ENCODE measurements at regions not wholly inside any gene's neighbourhood (a gene's known extent, or its start where the extent isn't known, plus 50 kb on each side); places are given as distances from the start of the nearest gene placed in this dataset.

DNA sequence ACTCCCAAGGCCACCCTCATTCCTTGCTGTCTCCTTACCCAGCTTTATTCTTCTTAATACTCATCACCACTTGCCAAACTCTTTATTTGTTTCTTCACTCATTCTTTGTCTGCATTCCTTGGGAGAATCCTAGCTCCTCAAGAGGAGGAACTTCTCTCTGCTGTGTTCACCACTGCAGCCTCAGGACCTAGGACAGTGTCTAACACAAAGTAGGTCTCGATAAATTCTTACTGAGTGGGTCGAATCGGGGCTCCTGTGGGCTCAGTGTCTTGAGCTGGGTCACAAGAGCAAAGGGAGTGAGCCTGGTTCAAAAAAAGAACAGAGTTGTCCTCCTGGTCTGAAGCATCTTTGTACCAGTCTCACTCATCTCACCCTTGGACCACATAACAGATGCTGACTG lies 224.1 kb upstream of the TMEM132C start:
- no peak overlapping the region for H3K4me3 ChIP-seq
- H3K27ac ChIP-seq: no peak overlapping the region
- in situ Hi-C loops (cut with MboI; ENCODE audit: low pct_unique_long_range_greater_than_20kb in 2 of 9, low sequenced_read_pairs in 9 of 9, unreplicated experiment in 9 of 9): no loop called here
- no peak for ATAC-seq (replicated peaks in 6 of 8)
- 39 to 89% (median 52%) methylated on average over 1 to 3 of the region's 3 CpGs; no CpG with 5 or more reads in 2 of the 10 experiments for WGBS, 10 experiments
- H3K4me1 ChIP-seq (replicated peaks in 1 of 2): no peaks in the 10 kb centered on the region

DNA sequence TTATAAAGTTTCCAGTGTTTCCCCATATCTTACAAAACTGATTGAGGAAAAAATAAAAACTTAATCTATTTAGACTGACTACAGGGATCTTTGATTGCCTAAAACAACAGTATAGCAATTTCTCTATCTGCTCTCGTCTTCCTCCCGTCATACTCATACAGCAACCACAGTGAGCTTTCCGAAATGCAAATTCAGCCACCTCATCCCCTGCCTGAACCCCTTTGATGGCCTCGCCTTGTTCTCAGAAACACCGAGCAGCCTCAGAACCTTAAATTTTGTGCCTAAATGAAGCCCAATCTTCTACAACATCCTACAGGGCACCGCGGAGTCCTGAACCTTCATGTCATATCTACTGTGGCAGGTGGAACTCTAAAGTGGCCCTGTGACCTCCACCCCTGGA lies 223.7 kb upstream of the TMEM132C start:
- Histone ChIP-seq H3K4me3 (no peak overlapping the region), H3K4me1 (replicated peaks in 1 of 2) (no peaks in the 10 kb centered on the region), H3K27ac (no peak overlapping the region)
- no peak for ATAC-seq (replicated peaks in 6 of 8)
- in situ Hi-C loops (cut with MboI; ENCODE audit: low pct_unique_long_range_greater_than_20kb in 2 of 9, low sequenced_read_pairs in 9 of 9, unreplicated experiment in 9 of 9): no loop called here
- 31 to 100% (median 78%) methylated on average over 1 to 7 of the region's 7 CpGs; no CpG with 5 or more reads in 1 of the 10 experiments for WGBS, 10 experiments

DNA sequence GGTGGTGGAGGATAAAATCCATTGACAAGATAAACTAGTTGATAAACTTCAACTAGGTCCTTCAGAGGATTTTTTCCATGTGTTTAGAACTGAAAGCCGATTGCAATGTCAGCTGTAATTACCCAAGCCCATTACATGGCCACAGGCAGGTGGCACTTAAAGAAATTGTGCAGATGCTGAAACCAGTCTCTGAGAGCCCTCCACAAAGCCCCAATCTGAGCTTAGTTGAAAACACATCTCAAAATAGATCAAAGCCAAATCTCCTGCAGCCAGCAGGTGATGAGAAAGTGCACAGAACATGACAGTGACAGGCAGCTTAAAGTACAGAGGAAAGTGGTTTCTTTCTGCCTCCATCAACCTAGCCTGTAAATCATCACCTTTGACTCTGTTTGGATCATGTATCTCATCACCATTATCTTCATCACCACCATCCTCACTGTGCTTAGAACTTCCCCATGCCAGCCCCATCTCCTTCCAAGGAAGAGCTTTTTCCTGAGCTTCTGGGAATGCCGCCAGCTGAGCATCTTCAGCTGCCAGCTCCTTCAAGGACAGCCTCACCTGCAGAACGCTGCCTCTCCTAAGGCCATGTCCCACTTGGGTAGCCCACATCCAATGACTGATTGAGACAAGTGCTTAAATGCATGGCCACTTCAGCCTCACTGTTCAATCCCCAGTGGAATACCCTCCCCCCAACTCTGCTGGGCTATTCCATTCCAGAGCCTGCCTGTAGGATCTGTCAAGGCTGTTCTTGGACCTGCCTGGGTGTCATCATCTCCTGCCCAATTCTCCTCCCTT lies 219.5 kb upstream of the TMEM132C start:
- 6 to 100% (median 54%) methylated on average over 1 to 3 of the region's 3 CpGs; no CpG with 5 or more reads in 4 of the 10 experiments for WGBS, 10 experiments
- ATAC-seq (replicated peaks in 6 of 8): no peak
- Histone ChIP-seq H3K4me3 (no peak overlapping the region), H3K4me1 (replicated peaks in 1 of 2) (no peaks in the 10 kb centered on the region), H3K27ac (no peak overlapping the region)
- in situ Hi-C loops (cut with MboI; ENCODE audit: low pct_unique_long_range_greater_than_20kb in 2 of 9, low sequenced_read_pairs in 9 of 9, unreplicated experiment in 9 of 9): no loop called here

GRCh38 chr12:128052331-128052730 lies 214.6 kb upstream of the TMEM132C start:
- in situ Hi-C loops (cut with MboI; ENCODE audit: low pct_unique_long_range_greater_than_20kb in 2 of 9, low sequenced_read_pairs in 9 of 9, unreplicated experiment in 9 of 9): loop anchor here in 2 of 9 experiments (25.0 kb wide), 4 partner anchors 115 to 365 kb away; no protein-coding TSS in a partner anchor
- WGBS, 10 experiments: 31 to 87% (median 41%) methylated on average over 2 to 8 of the region's 8 CpGs; no CpG with 5 or more reads in 1 of the 10 experiments
- Histone ChIP-seq H3K27ac (no peak overlapping the region), H3K4me3 (no peak overlapping the region), H3K4me1 (replicated peaks in 1 of 2) (peaks cover 0 to 10% of the 10 kb centered on the region in 2 donors)
- no peak for ATAC-seq (replicated peaks in 6 of 8)

- WGBS, 10 experiments: 17 to 85% (median 77%) methylated on average over 1 to 5 of the region's 5 CpGs; no CpG with 5 or more reads in 7 of the 10 experiments
- no peak overlapping the region for H3K27ac ChIP-seq
- peaks cover 0 to 10% of the 10 kb centered on the region in 2 donors for H3K4me1 ChIP-seq (replicated peaks in 1 of 2)
- in situ Hi-C loops (cut with MboI; ENCODE audit: low pct_unique_long_range_greater_than_20kb in 2 of 9, low sequenced_read_pairs in 9 of 9, unreplicated experiment in 9 of 9): loop anchor here in 2 of 9 experiments (25.0 kb wide), 4 partner anchors 115 to 365 kb away; no protein-coding TSS in a partner anchor
- peak in 1 of 8 experiments; percentile 25 for ATAC-seq (replicated peaks in 6 of 8)
- no peak overlapping the region for H3K4me3 ChIP-seq
Observed at GRCh38 chr12:128052777-128053176, 214.2 kb upstream of the TMEM132C start.

GRCh38 chr12:128055567-128055966 lies 211.4 kb upstream of the TMEM132C start:
- 0 to 94% (median 50%) methylated on average over 1 to 5 of the region's 6 CpGs; no CpG with 5 or more reads in 4 of the 10 experiments for WGBS, 10 experiments

DNA sequence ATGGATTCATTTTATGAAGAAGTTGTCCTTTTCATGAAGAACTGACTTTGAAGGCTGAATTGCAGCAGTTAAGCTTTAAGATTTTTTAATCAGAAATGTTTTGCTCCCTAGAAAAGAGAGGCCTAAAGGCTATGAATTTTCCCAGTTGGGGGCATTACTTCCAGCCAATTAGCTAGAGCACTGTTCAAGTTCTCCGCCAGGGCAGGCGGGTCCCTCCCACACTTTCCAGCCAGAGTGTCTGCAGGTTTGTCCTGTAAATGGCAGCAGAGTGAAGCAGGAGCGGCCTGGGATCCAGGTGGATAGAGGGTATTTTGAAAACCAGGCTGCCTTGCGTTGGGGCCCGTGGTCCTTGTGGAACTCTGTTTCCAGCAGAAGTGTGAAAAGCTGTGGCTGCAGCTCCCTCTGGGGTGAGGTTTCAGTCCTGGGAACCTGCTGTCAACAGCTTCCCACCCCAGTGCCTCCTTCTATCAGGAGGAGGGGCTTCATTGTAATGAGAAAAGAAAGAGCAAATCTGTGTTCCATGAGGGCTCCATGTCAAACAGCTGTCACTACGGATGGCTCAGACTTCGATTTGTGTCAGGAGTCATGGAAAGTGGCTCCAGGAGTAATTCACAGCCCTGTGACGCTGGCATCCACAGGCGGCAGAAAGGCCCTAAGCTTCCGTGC lies 210.7 kb upstream of the TMEM132C start:
- 0 to 100% (median 50%) methylated on average over 1 to 8 of the region's 10 CpGs; no CpG with 5 or more reads in 1 of the 10 experiments for WGBS, 10 experiments
- Histone ChIP-seq H3K27ac (no peak overlapping the region), H3K4me1 (replicated peaks in 1 of 2) (peaks cover 0 to 10% of the 10 kb centered on the region in 2 donors), H3K4me3 (no peak overlapping the region)
- ATAC-seq (replicated peaks in 6 of 8): peak in 3 of 8 experiments; percentile 46 to 84 (median 75)
- in situ Hi-C loops (cut with MboI; ENCODE audit: low pct_unique_long_range_greater_than_20kb in 2 of 9, low sequenced_read_pairs in 9 of 9, unreplicated experiment in 9 of 9): loop anchor here in 2 of 9 experiments (25.0 kb wide), 4 partner anchors 119 to 369 kb away; no protein-coding TSS in a partner anchor

More at GRCh38 chr12:128055567-128055966, 211.4 kb upstream of the TMEM132C start:
- peaks cover 0 to 10% of the 10 kb centered on the region in 2 donors for H3K4me1 ChIP-seq (replicated peaks in 1 of 2)
- H3K27ac ChIP-seq: no peak overlapping the region
- no peak for ATAC-seq (replicated peaks in 6 of 8)
- H3K4me3 ChIP-seq: no peak overlapping the region
- in situ Hi-C loops (cut with MboI; ENCODE audit: low pct_unique_long_range_greater_than_20kb in 2 of 9, low sequenced_read_pairs in 9 of 9, unreplicated experiment in 9 of 9): loop anchor here in 2 of 9 experiments (25.0 kb wide), 4 partner anchors 118 to 368 kb away; no protein-coding TSS in a partner anchor

DNA sequence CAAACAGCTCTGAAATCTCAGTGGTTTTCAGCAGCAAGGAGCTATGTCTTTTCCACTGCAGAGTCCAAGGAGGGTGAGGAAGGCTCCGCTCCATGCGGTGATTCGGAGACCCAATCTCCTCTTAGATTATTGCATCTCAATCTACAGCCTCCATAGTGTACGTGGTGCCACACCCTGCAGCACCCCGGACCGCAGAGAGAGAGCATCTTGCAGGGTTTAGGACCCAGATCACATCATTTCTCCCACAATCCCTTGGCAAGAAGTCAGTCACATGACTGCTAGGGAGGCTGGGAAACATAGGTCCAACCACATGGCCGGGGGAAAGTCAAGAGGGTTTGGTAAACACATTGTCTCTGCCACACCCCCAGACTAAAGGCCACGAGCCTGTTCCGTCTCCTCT lies 209.4 kb upstream of the TMEM132C start:
- no peak for ATAC-seq (replicated peaks in 6 of 8)
- 60 to 100% (median 95%) methylated on average over 1 to 6 of the region's 9 CpGs for WGBS, 10 experiments
- Histone ChIP-seq H3K4me1 (replicated peaks in 1 of 2) (peaks cover 0 to 10% of the 10 kb centered on the region in 2 donors), H3K4me3 (no peak overlapping the region), H3K27ac (no peak overlapping the region)
- in situ Hi-C loops (cut with MboI; ENCODE audit: low pct_unique_long_range_greater_than_20kb in 2 of 9, low sequenced_read_pairs in 9 of 9, unreplicated experiment in 9 of 9): loop anchor here in 2 of 9 experiments (25.0 kb wide), 4 partner anchors 120 to 370 kb away; no protein-coding TSS in a partner anchor

- ATAC-seq (replicated peaks in 6 of 8): no peak
- Histone ChIP-seq H3K4me3 (no peak overlapping the region), H3K27ac (no peak overlapping the region), H3K4me1 (replicated peaks in 1 of 2) (peaks cover 0 to 10% of the 10 kb centered on the region in 2 donors)
- in situ Hi-C loops (cut with MboI; ENCODE audit: low pct_unique_long_range_greater_than_20kb in 2 of 9, low sequenced_read_pairs in 9 of 9, unreplicated experiment in 9 of 9): loop anchor here in 2 of 9 experiments (10.0 to 25.0 kb wide), 5 partner anchors 122 to 372 kb away; no protein-coding TSS in a partner anchor
- 48 to 100% (median 70%) methylated on average over 1 to 18 of the region's 18 CpGs; no CpG with 5 or more reads in 1 of the 10 experiments for WGBS, 10 experiments
Observed at GRCh38 chr12:128059621-128060370, 207.2 kb upstream of the TMEM132C start.

DNA sequence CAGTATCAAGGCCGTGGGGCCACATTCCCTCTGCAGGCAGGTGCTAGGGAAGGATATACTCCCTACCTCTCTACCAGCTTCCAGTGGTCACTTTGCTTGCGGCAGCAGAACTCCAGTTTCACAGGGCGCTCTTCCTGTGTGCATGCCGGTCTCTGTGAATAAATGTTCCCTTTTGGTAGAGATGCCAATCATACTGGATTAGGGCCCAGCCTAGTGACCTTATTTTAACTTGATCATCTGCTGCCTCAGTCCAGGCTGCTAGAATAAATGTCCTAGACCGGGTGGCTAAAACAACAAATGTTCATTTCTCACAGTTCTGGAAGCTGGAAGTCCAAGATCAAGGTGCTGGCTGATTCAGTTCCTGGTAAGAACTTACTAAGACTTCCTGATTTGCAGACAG lies 198.8 kb upstream of the TMEM132C start:
- no peak for ATAC-seq (replicated peaks in 6 of 8)
- in situ Hi-C loops (cut with MboI; ENCODE audit: low pct_unique_long_range_greater_than_20kb in 2 of 9, low sequenced_read_pairs in 9 of 9, unreplicated experiment in 9 of 9): loop anchor here in 2 of 9 experiments (10.0 to 25.0 kb wide), 5 partner anchors 131 to 381 kb away; no protein-coding TSS in a partner anchor
- no peak overlapping the region for H3K27ac ChIP-seq
- 30 to 90% (median 78%) methylated on average over 1 to 5 of the region's 5 CpGs; no CpG with 5 or more reads in 2 of the 10 experiments for WGBS, 10 experiments
- no peaks in the 10 kb centered on the region for H3K4me1 ChIP-seq (replicated peaks in 1 of 2)
- no peak overlapping the region for H3K4me3 ChIP-seq

DNA sequence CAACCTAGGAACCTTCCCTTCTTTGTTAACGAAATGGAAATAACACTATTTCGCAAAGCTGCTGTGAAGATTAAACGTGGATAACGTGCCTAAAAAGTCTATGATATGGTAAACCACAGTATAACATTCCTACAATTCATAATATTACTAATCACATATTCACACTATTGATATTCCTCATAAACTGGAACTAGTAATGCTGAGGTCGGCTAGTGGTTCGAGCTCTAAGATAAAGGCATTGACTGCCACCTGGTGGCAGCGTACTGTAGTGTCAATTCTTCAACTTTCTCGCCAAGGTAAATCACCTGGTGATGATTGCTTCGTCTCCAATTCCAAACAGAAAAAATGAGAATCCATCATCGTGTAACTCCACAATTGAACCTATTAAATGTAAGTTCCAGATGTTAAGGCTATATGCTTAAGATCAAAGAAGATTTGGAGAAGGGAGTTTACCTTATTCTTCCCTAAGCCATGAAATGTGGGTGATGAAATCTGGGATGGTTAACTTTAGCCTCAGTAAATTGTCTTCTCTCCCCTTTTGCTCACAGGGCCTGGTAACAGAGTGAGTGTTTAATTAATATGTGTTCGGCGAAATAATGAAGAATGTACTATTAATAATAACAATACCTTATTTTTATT lies 197.5 kb upstream of the TMEM132C start:
- Histone ChIP-seq H3K4me1 (replicated peaks in 1 of 2) (no peaks in the 10 kb centered on the region), H3K4me3 (no peak overlapping the region), H3K27ac (no peak overlapping the region)
- WGBS, 10 experiments: 17 to 46% (median 23%) methylated on average over 4 to 12 of the region's 12 CpGs
- in situ Hi-C loops (cut with MboI; ENCODE audit: low pct_unique_long_range_greater_than_20kb in 2 of 9, low sequenced_read_pairs in 9 of 9, unreplicated experiment in 9 of 9): loop anchor here in 2 of 9 experiments (10.0 to 25.0 kb wide), 5 partner anchors 132 to 382 kb away; no protein-coding TSS in a partner anchor
- ATAC-seq (replicated peaks in 6 of 8): peak in 3 of 8 experiments; percentile 55 to 92 (median 62)

DNA sequence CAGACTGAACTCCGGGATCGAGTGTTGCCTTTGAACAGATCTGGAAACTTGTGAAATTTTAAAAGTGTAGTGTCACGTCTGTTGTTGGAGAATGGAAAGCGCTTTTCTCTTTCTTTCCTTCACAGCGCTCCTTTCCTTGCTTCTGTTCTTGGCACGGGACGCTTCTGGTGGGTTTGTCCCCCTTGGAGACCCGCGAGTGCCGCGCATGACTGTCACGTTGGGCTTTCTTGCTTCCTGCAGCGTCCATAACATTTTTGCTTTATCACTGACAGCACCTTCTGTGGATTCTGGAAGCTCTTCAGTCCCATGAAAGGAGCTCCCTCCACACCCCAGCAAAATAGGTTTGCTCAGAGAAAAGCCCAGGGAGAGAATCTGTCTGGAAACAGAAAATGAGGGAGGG lies 193.0 kb upstream of the TMEM132C start:
- Histone ChIP-seq H3K4me3 (no peak overlapping the region), H3K27ac (no peak overlapping the region), H3K4me1 (replicated peaks in 1 of 2) (no peaks in the 10 kb centered on the region)
- WGBS, 10 experiments: 54 to 95% (median 80%) methylated on average over 5 to 12 of the region's 13 CpGs; no CpG with 5 or more reads in 3 of the 10 experiments
- no peak for ATAC-seq (replicated peaks in 6 of 8)
- in situ Hi-C loops (cut with MboI; ENCODE audit: low pct_unique_long_range_greater_than_20kb in 2 of 9, low sequenced_read_pairs in 9 of 9, unreplicated experiment in 9 of 9): loop anchor here in 2 of 9 experiments (25.0 kb wide), 4 partner anchors 137 to 387 kb away; no protein-coding TSS in a partner anchor

Data from motor neuron (in vitro differentiated cells).